OCI-LY7 (cell line): ENCODE measurements at regions not wholly inside any gene's neighbourhood (a gene's known extent, or its start where the extent isn't known, plus 50 kb on each side); places are given as distances from the start of the nearest gene placed in this dataset.

ENCODE experiments used
- BruUV-seq: library from RNA; stranded (reverse); fragments of 400-500 nt; replicated peaks from 2 replicates; lab custom pipeline; 2021; lab: Mats Ljungman, UMichigan
- CTCF ChIA-PET: fragments of 300-600 bp; sonication (Branson Sonifier 250); formaldehyde crosslinking; loops from one replicate; lab custom pipeline; 2022; ENCODE audit warnings: antibody characterized with exemption; ENCODE audit not compliant: unreplicated experiment; lab: Charles Lee
- POLR2A ChIA-PET: fragments of 300-600 bp; sonication (Branson Sonifier 250); formaldehyde crosslinking; loops from one replicate; lab custom pipeline; 2022; ENCODE audit warnings: antibody characterized with exemption; lab: Charles Lee
- DNase-seq: peaks from one replicate; pipeline ENCODE4 v3.0.0-alpha.2; 2015; ENCODE audit warnings: low spot score
- H2AFZ ChIP-seq: fragments of 200-600 bp; sonication (generic), shearing (Covaris generic); 2 replicates; pipeline ENCODE4 v1.6.1; 2014; ENCODE audit warnings: mild to moderate bottlenecking, antibody characterized with exemption, low read length, moderate library complexity
- H3K27ac ChIP-seq: fragments of 200-600 bp; sonication (generic); 2 replicates; pipeline ENCODE4 v1.5.1; 2014; ENCODE audit warnings: mixed run types, low read depth, mild to moderate bottlenecking, moderate library complexity, low read length, inconsistent platforms; ENCODE audit not compliant: poor library complexity, severe bottlenecking
- H3K36me3 ChIP-seq: fragments of 200-600 bp; sonication (generic); 2 replicates; pipeline ENCODE4 v1.6.1; 2014; ENCODE audit warnings: mild to moderate bottlenecking, antibody characterized with exemption, low read length, moderate library complexity, mixed read lengths; ENCODE audit not compliant: insufficient read depth
- H3K4me1 ChIP-seq: fragments of 200-600 bp; sonication (generic); 2 replicates; pipeline ENCODE4 v1.5.1; 2014; ENCODE audit warnings: mild to moderate bottlenecking, low read length; ENCODE audit not compliant: insufficient read depth, poor library complexity, severe bottlenecking
- H3K4me2 ChIP-seq: fragments of 200-600 bp; sonication (generic); 2 replicates; pipeline ENCODE4 v1.6.1; 2014; ENCODE audit warnings: mild to moderate bottlenecking, low read length
- H3K4me3 ChIP-seq: fragments of 200-600 bp; sonication (generic); 2 replicates; pipeline ENCODE4 v1.5.1; 2014; ENCODE audit warnings: mild to moderate bottlenecking, low read depth, low read length; ENCODE audit not compliant: poor library complexity, severe bottlenecking
- H3K79me2 ChIP-seq: fragments of 200-600 bp; sonication (generic); 2 replicates; pipeline ENCODE4 v1.6.1; 2016; ENCODE audit warnings: low read depth, mild to moderate bottlenecking, low read length, moderate library complexity, mixed read lengths; ENCODE audit not compliant: insufficient read depth
- H3K9me2 ChIP-seq: fragments of 200-600 bp; sonication (generic); 2 replicates; pipeline ENCODE4 v1.6.1; 2016; ENCODE audit warnings: mild to moderate bottlenecking, low read length, mixed read lengths; ENCODE audit not compliant: insufficient read depth
- H3K9me3 ChIP-seq: fragments of 200-600 bp; sonication (generic); 2 replicates; pipeline ENCODE4 v1.6.1; 2014; ENCODE audit warnings: mild to moderate bottlenecking, mixed run types, low read length, mixed read lengths
- H4K20me1 ChIP-seq: fragments of 200-600 bp; sonication (generic); 2 replicates; pipeline ENCODE4 v1.6.1; 2014; ENCODE audit warnings: mild to moderate bottlenecking, antibody characterized with exemption, low read length, moderate library complexity, mixed read lengths; ENCODE audit not compliant: insufficient read depth
- EZH2phosphoT487 ChIP-seq: fragments of 200-600 bp; sonication (generic); IDR thresholded peaks from 2 replicates; pipeline ENCODE4 v1.6.1; 2018; ENCODE audit warnings: low read depth, borderline replicate concordance, mild to moderate bottlenecking, mixed run types, antibody characterized with exemption, low read length, moderate library complexity, mixed read lengths
- intact Hi-C: fragments of 100-400 bp; cut with micrococcal nuclease; formaldehyde crosslinking; loops from one replicate; pipeline ENCODE4 v1.10.0; 2022; ENCODE audit not compliant: unreplicated experiment
- TF ChIP-seq, protein P1 (sequence below): fragments of 200-600 bp; sonication (generic); conservative IDR thresholded peaks from 2 replicates; pipeline ENCODE4 v1.5.1; 2014; ENCODE audit warnings: mild to moderate bottlenecking, antibody characterized with exemption, low read length, moderate library complexity, mixed read lengths

DNA sequence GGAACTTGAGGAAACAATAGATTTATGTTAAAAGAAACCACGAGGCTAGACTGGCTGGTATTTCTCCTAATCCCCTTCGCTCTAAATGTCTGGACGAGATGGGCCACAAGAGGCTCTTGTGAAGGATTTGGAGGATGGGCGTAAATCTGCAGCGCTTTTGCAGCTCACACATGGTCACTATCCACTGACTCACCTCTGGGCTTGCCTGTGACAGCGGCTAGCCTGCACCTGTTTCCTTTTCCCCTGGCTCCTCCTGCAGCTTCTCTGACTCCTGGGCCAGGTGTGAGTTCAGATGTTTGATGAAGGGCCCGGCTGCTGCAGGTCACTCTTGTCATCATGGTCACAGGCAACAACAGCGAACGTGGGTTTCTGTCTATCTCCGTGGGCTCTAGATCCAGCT, 629.4 kb downstream of the CBLN4 start:
- no peaks in the 10 kb centered on the region for H3K9me2 ChIP-seq
- H3K4me2 ChIP-seq, result no peak overlapping the region
- H3K79me2 ChIP-seq, result no peaks in the 10 kb centered on the region
- H3K4me3 ChIP-seq, result no peak overlapping the region
- H3K9me3 ChIP-seq, result no peaks in the 10 kb centered on the region
- CTCF ChIA-PET, result no interaction called here
- no TSS peak for BruUV-seq
- TF ChIP-seq EZH2phosphoT487, result no peak
- TF ChIP-seq, protein P1, sequence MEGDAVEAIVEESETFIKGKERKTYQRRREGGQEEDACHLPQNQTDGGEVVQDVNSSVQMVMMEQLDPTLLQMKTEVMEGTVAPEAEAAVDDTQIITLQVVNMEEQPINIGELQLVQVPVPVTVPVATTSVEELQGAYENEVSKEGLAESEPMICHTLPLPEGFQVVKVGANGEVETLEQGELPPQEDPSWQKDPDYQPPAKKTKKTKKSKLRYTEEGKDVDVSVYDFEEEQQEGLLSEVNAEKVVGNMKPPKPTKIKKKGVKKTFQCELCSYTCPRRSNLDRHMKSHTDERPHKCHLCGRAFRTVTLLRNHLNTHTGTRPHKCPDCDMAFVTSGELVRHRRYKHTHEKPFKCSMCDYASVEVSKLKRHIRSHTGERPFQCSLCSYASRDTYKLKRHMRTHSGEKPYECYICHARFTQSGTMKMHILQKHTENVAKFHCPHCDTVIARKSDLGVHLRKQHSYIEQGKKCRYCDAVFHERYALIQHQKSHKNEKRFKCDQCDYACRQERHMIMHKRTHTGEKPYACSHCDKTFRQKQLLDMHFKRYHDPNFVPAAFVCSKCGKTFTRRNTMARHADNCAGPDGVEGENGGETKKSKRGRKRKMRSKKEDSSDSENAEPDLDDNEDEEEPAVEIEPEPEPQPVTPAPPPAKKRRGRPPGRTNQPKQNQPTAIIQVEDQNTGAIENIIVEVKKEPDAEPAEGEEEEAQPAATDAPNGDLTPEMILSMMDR, result no peak
- no peaks in the 10 kb centered on the region for H3K4me1 ChIP-seq
- intact Hi-C loops, result no loop called here
- no peaks in the 10 kb centered on the region for H3K36me3 ChIP-seq
- POLR2A ChIA-PET, result no interaction called here
- H2AFZ ChIP-seq, result no peak overlapping the region
- no peak for DNase-seq
- H4K20me1 ChIP-seq, result no peaks in the 10 kb centered on the region
- H3K27ac ChIP-seq, result no peak overlapping the region

DNA sequence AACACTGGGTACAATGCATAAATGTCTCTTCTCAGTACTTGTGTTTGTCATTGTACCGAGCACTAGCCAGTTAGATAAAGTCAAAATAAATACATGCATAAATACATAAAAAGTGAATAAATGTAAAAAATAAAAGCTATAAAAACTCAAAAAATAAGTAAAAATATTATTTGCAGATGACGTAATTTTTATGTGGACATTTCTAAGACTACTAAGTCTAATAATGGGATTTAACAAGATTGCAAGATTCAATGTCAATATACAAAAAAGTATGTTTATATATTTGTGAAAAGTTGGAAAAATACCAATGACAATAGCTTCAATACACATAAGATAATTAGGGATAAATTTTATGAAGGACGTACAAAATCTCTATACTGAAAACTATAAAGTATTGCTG, 639.6 kb downstream of the CBLN4 start:
- Histone ChIP-seq H4K20me1 (no peaks in the 10 kb centered on the region), H3K79me2 (no peaks in the 10 kb centered on the region), H3K4me3 (no peak overlapping the region), H3K27ac (no peak overlapping the region), H3K4me2 (no peak overlapping the region), H3K4me1 (no peaks in the 10 kb centered on the region), H3K36me3 (no peaks in the 10 kb centered on the region), H2AFZ (no peak overlapping the region), H3K9me2 (no peaks in the 10 kb centered on the region), H3K9me3 (no peaks in the 10 kb centered on the region)
- no peak for DNase-seq
- ChIA-PET CTCF (no interaction called here), POLR2A (no interaction called here)
- TF ChIP-seq, protein P1, result no peak
- no peak for TF ChIP-seq EZH2phosphoT487
- intact Hi-C loops, result no loop called here
- BruUV-seq, result no TSS peak

GRCh38 chr20:55360895-55361294, 644.4 kb downstream of the CBLN4 start:
- Histone ChIP-seq H3K9me3 (no peaks in the 10 kb centered on the region), H3K27ac (no peak overlapping the region), H2AFZ (no peak overlapping the region), H3K36me3 (no peaks in the 10 kb centered on the region), H3K4me1 (no peaks in the 10 kb centered on the region), H3K4me2 (no peak overlapping the region), H4K20me1 (no peaks in the 10 kb centered on the region), H3K9me2 (no peaks in the 10 kb centered on the region), H3K79me2 (no peaks in the 10 kb centered on the region), H3K4me3 (no peak overlapping the region)
- no peak for DNase-seq
- intact Hi-C loops, result no loop called here
- no TSS peak for BruUV-seq
- ChIA-PET POLR2A (no interaction called here), CTCF (no interaction called here)
- TF ChIP-seq EZH2phosphoT487, result no peak
- TF ChIP-seq, protein P1, result no peak
